Activated T-helper 9 cell treated with anti-CD3 and anti-CD28 coated beads, Interleukin-2, amount 50 U/mL, for 16 hours (primary cell): ENCODE measurements at regions not wholly inside any gene's neighbourhood (a gene's known extent, or its start where the extent isn't known, plus 50 kb on each side); places are given as distances from the start of the nearest gene placed in this dataset.

ENCODE experiments used
- DNase-seq: peaks from one replicate; pipeline ENCODE4 v3.0.0-alpha.2; 2020; ENCODE audit warnings: low read depth

GRCh38 chr2:212945526-212945925 is 205.9 kb downstream of the IKZF2 start:
- DNase-seq = no peak

- DNase-seq = no peak
These were observed 208.1 kb downstream of the IKZF2 start for GRCh38 chr2:212943351-212943750.

DNA sequence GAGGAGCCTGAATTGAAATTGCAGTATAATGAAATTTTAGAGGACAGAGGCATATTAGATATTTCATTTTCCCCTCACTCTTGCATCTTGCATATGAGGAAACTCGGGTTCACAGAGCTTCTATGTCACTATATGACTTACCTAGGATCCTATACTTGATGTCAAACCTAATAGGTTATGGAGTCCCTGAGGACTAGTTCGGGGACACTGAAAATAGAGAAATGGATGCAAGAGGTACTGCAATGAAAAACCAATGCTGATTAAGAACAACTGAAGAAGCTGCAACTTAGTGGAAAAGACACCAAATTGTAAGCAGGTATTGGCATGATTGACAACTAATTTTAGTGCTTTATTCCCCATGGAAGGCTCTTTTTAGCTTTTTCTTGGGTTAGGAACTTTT is 210.1 kb downstream of the IKZF2 start:
- DNase-seq = no peak

GRCh38 chr2:212940816-212941215 is 210.6 kb downstream of the IKZF2 start:
- no peak for DNase-seq

DNA sequence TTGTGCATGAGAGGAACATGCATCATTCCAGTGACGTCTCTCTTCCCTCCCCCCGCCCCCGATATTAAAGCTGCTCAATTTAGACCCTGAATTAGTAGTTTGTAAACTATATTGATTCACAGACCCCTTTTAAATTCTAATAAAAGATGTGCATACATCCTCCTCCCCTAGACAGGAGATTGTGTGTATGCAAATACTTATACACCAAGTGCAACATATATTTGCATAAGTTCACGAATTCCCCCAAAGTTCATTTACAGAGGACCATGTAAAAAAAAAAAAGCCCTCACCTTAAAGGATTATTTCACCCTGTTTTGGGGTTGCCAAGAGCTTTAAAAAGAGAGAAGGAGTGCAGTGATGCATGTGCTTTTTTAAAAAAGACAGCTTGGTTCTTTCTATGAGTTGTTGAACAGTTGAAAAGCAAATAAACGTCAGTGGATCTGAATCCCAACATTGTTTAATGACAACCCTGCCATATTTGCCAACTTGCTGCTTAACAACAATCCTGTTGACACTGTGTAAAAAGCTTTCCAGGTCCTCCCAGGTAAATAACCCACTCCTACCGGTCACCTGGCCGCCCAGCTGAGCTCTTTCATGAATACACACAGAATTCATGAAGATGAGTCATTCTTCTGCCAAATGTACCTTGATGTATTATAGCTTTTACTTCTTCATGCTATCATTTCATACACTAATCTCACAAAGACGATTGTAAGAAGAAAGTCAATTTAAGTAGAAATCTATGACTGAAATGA is 211.5 kb downstream of the IKZF2 start:
- no peak for DNase-seq

GRCh38 chr2:212938144-212938793 is 213.1 kb downstream of the IKZF2 start:
- no peak for DNase-seq

- no peak for DNase-seq
These were observed 214.8 kb downstream of the IKZF2 start for GRCh38 chr2:212936572-212936971.

- DNase-seq = no peak
These were observed 215.7 kb downstream of the IKZF2 start for GRCh38 chr2:212935752-212936151.

DNA sequence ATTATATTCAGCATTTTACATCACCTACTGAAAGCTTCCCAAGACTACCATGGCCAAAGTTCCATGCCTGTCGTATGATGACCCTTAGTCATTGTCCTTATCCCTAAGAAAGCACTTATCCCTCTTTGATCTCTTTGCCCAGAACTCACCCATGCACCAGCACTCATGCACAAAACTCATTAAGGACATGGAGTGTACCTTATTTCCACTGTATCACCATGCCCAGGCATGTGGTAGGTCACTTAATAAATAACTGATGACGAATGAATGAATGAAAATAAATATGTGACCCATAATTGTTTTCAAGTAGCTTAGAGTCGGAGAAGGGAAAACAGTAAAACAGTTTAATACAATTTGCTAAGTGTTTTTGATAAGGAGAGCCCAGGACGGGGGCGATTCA is 220.1 kb downstream of the IKZF2 start:
- no peak for DNase-seq

DNA sequence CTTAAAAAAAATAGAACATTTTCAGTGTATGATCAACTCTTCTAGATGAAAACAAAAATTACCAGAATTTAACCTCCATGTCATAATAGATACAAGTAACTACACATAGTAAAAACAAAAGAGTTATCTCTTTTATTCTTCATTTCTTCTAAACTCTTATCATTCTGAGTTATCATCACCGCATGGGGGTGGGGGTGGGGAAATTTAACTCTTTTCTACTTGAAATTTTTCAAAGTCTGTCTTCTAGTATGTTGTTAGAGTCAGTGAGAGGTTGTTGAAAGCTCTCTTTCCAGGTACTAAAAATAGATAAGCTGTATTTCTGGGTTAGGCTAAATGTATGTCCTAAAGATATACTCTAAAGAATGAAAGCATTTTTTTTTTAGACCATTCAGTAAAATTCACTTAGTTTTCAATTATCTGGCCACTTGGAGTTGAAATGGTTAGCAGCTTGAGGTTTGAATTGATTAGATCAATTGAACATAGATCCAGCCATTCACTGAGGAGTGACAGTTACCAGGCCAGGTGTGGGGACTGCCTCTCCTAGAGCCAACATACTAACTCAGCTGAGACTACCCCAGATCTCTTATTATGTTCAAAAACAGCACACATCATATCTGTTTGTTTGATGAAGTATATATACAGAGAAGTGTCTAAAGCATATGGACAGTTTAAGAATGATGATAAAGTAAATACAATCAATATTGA is 220.7 kb downstream of the IKZF2 start:
- no peak for DNase-seq

DNA sequence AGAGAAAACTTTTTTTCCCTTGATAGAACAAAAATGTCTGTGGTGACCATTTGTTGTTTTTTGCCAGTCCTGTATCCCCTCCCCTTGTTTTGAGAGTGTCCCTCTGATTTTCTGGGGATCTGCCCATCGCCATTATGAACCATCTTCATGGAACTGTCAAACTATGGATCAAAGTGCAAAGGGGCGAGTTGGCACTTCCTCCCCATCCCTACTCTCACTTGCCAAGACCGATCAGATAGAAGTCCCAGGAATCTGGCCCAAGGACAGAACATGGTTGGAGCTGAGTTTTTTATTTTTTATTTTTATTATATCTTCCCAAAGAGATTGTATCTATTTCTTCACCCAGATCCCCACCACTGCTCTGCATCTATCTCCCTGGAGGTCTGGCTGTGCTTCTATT is 221.4 kb downstream of the IKZF2 start:
- DNase-seq = no peak

DNA sequence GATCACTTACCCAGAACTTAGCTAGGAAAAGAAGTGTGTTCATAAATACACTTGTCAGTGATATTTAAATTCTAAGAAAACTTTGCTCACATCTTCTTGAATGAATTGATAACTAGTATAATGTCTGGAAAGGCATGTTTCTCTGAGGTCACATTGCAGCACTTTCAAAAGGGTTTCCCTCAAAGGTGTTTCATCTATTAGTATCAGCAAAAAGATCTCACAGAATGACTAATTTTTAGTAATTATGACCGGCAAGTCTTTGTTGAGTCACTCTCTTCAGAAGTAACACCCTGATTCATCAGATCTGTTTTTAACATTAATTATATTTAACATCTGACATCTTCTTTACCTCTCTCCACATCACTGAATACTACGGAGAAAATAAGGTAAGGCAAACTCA is 222.3 kb downstream of the IKZF2 start:
- no peak for DNase-seq

- no peak for DNase-seq
These were observed 222.7 kb downstream of the IKZF2 start for GRCh38 chr2:212928681-212929080.

DNA sequence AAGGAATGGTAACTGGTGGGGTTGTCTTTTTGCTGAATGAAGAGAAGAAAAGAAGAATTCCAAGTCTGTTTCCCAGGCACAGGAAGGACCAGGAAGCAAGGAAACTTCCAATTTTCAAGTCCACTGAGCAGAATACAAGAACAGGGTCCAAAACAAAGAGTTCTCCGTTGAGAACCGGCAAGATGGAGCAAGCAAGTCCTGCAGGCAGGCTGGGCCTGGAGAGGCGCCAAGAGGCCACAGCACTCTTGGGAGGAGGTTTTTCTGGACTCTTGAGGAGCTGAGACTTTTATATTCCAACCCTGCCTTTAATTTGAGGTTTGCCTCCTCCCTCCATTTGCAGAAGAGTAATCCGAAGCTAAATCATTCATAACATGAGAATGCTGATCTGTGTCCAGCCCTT is 224.5 kb downstream of the IKZF2 start:
- DNase-seq = no peak

- no peak for DNase-seq
These were observed 228.0 kb downstream of the IKZF2 start for GRCh38 chr2:212923393-212923792.

DNA sequence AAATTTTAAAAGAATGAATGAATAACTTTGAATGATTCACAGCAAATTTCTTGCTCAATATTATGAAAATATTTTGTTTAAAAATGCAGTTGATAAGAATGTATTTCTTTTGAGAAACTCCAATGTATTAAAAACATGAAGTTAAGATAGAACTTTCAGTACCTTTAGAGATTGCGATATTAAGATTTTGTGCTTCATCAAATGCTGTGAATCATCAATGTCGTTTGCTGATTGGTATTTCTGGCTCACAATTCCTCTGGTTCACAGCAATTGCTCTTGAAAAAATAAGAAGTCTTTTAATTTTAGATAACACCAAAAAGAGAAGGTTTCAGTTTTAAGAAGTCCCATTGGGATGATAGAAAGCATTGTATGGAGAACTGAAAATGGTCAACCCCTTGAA is 228.7 kb downstream of the IKZF2 start:
- no peak for DNase-seq

- no peak for DNase-seq
These were observed 229.7 kb downstream of the IKZF2 start for GRCh38 chr2:212921711-212922110.

- DNase-seq = no peak
These were observed 230.4 kb downstream of the IKZF2 start for GRCh38 chr2:212921061-212921460.

DNA sequence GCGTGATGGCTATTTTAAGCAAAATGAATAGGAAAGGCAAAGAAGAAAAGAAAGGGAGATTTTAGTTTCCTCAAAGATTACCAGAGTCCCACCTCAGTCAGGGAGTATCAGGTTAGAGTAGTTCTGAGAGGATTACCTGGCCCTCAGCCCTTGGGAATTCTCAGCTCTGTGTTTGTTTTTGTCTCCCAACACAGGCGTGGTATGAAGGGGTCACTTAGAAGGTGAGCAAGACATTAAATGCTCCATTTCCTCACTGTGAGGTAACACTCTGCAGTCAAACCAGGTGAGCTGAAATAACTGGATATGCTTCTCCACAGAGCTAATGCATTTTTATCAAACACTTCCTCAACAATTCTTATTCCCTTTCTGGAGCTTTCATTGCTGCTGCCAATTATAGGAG is 232.2 kb downstream of the IKZF2 start:
- no peak for DNase-seq

DNA sequence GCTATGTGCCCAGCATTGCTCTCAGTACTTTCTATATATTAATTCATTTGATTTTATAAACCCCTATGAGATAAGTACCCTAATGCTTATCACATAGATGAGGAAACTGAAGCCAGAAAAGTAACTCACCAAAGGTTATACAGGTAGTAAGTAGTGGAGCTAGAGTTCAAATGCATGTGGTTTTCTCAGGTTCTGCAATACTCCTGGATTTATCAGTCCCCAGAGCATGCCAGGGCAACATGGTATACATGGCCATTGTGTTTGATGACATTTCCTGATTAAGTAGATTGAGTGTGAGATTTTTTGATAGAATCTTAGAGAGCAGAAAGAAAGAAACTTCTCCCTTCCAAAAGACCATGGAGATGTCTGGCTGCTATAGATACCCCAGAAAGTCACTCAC is 233.1 kb downstream of the IKZF2 start:
- no peak for DNase-seq

DNA sequence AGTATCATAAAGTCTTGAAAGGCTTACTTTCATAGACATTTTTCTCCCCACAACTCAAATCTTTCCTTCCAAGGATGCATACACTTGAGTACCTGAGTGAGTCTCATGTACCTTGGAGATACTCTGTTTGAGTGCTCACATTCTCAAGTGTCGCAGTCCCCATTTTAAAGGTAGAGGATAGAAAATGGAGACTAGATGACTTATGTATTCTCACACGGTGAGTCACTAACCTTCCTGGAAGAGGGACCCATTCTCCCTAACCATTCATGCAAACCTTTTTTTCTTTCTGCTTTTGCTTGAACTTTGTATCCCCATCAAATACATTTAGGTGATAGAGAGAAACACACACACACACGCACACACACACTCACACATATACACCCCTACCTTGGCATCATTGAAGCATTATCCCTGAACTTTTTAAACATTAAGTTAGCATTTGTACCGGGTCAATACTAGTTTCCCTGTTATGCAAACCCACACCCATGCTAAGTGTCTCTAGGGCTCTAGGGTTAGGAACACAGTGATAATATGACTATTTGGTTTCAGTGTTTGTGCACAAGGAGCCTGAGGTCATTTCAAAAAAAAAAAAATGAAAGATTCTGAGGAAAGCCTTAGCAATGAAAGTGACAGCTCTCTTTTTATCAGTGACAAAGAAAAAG is 236.2 kb downstream of the IKZF2 start:
- DNase-seq = no peak

- no peak for DNase-seq
These were observed 237.0 kb downstream of the IKZF2 start for GRCh38 chr2:212914392-212914791.
